Colonic mucosa (tissue), 4 donors: ENCODE measurements at regions not wholly inside any gene's neighbourhood (a gene's known extent, or its start where the extent isn't known, plus 50 kb on each side); places are given as distances from the start of the nearest gene placed in this dataset.

ENCODE experiments used
- DNase-seq: peaks from one replicate; pipeline ENCODE4 v3.0.0-alpha.2; 2020
- H3K27ac ChIP-seq: fragments of 200-600 bp; one replicate; pipeline ENCODE4 v1.8.0; 2021
- H3K27me3 ChIP-seq: fragments of 200-600 bp; one replicate; pipeline ENCODE4 v1.8.0; 2021
- H3K36me3 ChIP-seq: fragments of 200-600 bp; one replicate; pipeline ENCODE4 v1.8.0; 2021
- H3K4me1 ChIP-seq: fragments of 200-600 bp; one replicate; pipeline ENCODE4 v1.8.0; 2021; ENCODE audit warnings: mild to moderate bottlenecking
- H3K4me3 ChIP-seq: fragments of 200-600 bp; one replicate; pipeline ENCODE4 v1.8.0; 2021
- H3K9ac ChIP-seq, 2 donors: one replicate each; pipeline ENCODE4 v1.7.0; 2013; ENCODE audit warnings: control low read depth in 2 of 2, low read depth in 2 of 2, low read length in 2 of 2
- H3K9me3 ChIP-seq: fragments of 200-600 bp; one replicate; pipeline ENCODE4 v1.8.0; 2021
- intact Hi-C: fragments of 100-400 bp; cut with DNase I; formaldehyde crosslinking; loops from one replicate; pipeline ENCODE4 v1.14.1; 2022
- TF ChIP-seq, protein P1 (sequence below): fragments of 200-600 bp; IDR thresholded peaks from one replicate; pipeline ENCODE4 v1.8.0; 2022; ENCODE audit warnings: antibody characterized with exemption, mild to moderate bottlenecking
- donor health status: healthy.
- donor health status: DM: no; HTN: no; CAD: no.
- donor health status: DM: no; HTN: no; CAD: no.

DNA sequence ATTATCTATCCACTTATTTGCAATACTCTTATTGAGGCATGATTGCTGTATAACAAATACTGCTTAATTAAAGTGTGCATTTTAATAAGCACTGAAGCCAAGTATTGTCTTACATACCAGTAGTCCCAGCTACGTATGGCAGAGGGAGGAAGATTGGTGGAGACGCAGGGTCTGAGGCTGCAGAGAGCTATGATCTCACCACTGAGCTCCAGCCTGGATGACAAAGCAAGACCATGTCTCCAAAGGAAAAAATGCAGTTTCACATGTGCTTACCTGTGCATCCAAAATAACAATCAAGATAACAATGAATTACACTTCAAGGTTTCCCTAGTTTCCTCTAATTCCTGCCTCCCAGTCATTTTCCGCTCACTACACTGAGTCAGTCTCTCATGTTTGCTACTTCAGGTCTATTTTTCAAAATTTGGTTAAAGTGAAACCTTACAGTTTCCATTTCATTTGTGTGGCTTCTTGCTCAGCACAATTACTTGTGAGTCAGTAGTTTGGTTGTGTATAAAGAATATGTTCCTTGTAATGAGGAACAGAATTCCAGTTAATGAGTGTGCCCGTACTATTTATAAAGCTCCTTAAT, 1250.1 kb downstream of the TMEM121 start:
- Histone ChIP-seq H3K4me1 (no peaks in the 10 kb centered on the region), H3K36me3 (no peaks in the 10 kb centered on the region), H3K27ac (no peak overlapping the region), H3K4me3 (no peak overlapping the region), H3K27me3 (no peaks in the 10 kb centered on the region), H3K9ac (no peak overlapping the region), H3K9me3 (no peaks in the 10 kb centered on the region)
- intact Hi-C loops = no loop called here
- TF ChIP-seq, protein P1, sequence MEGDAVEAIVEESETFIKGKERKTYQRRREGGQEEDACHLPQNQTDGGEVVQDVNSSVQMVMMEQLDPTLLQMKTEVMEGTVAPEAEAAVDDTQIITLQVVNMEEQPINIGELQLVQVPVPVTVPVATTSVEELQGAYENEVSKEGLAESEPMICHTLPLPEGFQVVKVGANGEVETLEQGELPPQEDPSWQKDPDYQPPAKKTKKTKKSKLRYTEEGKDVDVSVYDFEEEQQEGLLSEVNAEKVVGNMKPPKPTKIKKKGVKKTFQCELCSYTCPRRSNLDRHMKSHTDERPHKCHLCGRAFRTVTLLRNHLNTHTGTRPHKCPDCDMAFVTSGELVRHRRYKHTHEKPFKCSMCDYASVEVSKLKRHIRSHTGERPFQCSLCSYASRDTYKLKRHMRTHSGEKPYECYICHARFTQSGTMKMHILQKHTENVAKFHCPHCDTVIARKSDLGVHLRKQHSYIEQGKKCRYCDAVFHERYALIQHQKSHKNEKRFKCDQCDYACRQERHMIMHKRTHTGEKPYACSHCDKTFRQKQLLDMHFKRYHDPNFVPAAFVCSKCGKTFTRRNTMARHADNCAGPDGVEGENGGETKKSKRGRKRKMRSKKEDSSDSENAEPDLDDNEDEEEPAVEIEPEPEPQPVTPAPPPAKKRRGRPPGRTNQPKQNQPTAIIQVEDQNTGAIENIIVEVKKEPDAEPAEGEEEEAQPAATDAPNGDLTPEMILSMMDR = no peak
- DNase-seq = no peak

DNA sequence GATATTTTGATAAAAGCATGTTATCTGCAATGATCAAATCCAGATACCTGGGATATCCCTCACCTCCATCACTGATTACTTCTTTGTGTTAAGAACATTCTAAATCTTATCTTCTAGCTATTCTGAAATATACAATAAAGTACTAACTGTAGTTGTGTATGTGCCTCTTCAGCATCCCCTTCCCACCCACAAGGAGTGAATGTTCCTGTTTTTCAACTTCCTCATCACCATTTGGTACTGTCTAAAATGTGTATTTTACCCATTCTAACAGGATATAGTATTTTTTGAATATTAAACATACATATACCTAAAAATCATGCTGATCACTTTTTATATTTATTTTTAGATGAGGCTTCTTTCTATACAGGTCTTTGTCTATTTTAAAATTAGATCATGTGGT, 1252.6 kb downstream of the TMEM121 start:
- Histone ChIP-seq H3K9ac (no peak overlapping the region), H3K4me1 (no peaks in the 10 kb centered on the region), H3K36me3 (no peaks in the 10 kb centered on the region), H3K27ac (no peak overlapping the region), H3K4me3 (no peak overlapping the region), H3K9me3 (no peaks in the 10 kb centered on the region), H3K27me3 (no peaks in the 10 kb centered on the region)
- TF ChIP-seq, protein P1 = no peak
- DNase-seq = no peak
- intact Hi-C loops = no loop called here

DNA sequence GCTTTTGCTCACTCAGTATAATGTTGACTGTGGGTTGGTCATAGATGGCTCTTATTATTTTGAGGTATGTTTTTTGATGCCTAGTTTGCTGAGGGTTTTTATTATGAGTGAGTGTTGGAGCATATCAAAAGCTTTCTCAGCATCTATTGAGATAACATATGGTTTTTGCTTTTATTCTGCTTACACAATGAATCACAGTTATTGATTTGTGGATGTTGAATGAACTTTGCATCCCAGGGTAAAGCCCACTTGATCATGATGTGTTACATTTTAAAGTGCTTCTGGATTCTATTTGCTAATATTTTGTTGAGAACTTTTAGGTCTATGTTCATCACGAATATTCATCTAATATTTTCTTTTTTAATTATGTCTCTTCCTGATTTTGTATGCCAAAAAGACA, 1260.3 kb downstream of the TMEM121 start:
- TF ChIP-seq, protein P1 = no peak
- H3K27ac ChIP-seq = no peak overlapping the region
- H3K27me3 ChIP-seq = no peaks in the 10 kb centered on the region
- no peak overlapping the region for H3K4me3 ChIP-seq
- H3K36me3 ChIP-seq = no peaks in the 10 kb centered on the region
- intact Hi-C loops = no loop called here
- no peak for DNase-seq
- H3K4me1 ChIP-seq = no peaks in the 10 kb centered on the region
- H3K9me3 ChIP-seq = no peaks in the 10 kb centered on the region
- no peak overlapping the region for H3K9ac ChIP-seq

DNA sequence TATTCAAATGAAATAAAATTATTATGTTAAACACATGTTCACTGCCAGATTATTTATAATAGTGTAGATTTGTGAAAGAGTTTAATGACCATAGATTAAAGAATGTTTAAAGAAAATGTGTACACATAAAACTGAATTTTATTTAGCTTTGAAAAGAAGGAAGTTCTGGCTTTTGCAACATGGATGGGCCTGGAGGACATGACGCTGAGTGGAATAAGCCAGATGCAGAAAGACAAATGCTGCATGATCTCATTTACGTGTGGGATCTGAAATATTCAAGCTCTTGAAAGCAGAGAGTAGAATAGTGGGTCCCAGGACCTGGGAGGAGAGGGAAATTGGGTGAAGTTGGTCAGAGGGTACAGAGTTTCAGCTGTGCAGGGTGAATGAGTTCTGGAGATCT, 1261.2 kb downstream of the TMEM121 start:
- Histone ChIP-seq H3K36me3 (no peaks in the 10 kb centered on the region), H3K27me3 (no peaks in the 10 kb centered on the region), H3K4me1 (no peaks in the 10 kb centered on the region), H3K9me3 (no peaks in the 10 kb centered on the region), H3K27ac (no peak overlapping the region), H3K4me3 (no peak overlapping the region), H3K9ac (no peak overlapping the region)
- TF ChIP-seq, protein P1 = no peak
- intact Hi-C loops = no loop called here
- no peak for DNase-seq

DNA sequence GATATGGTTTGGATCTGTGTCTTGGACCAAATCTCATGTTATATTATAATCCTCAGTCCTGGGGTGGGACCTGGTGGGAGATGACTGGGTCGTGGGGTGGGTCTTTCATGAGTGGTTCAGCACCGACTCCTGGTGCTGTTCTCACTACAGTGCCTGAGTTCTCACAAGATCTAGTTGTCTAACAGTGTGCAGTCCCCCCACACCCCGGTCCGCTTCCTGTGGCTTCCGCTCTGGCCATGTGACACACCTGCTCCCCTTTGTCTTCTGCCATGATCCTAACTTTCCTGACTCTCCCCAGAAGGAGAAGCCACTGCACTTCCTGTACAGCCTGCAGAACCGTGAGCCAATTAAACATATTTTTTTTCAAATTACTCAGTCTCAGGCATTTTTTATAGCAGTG, 1262.2 kb downstream of the TMEM121 start:
- TF ChIP-seq, protein P1 = no peak
- no peaks in the 10 kb centered on the region for H3K27me3 ChIP-seq
- no peaks in the 10 kb centered on the region for H3K9me3 ChIP-seq
- no peaks in the 10 kb centered on the region for H3K4me1 ChIP-seq
- no peak for DNase-seq
- H3K27ac ChIP-seq = no peak overlapping the region
- H3K9ac ChIP-seq = no peak overlapping the region
- intact Hi-C loops = no loop called here
- no peaks in the 10 kb centered on the region for H3K36me3 ChIP-seq
- no peak overlapping the region for H3K4me3 ChIP-seq
